VCaP (cell line): ENCODE measurements at regions not wholly inside any gene's neighbourhood (a gene's known extent, or its start where the extent isn't known, plus 50 kb on each side); places are given as distances from the start of the nearest gene placed in this dataset.

Experiments used
- H3K27ac ChIP-seq: fragments of 450-650 bp; 2 replicates; pipeline ENCODE4 v1.5.1; 2017
- TF ChIP-seq, protein P1 (sequence below): fragments of 450-650 bp; conservative IDR thresholded peaks from 2 replicates; pipeline ENCODE4 v1.5.1; 2017; ENCODE audit warnings: mild to moderate bottlenecking, moderate library complexity

DNA sequence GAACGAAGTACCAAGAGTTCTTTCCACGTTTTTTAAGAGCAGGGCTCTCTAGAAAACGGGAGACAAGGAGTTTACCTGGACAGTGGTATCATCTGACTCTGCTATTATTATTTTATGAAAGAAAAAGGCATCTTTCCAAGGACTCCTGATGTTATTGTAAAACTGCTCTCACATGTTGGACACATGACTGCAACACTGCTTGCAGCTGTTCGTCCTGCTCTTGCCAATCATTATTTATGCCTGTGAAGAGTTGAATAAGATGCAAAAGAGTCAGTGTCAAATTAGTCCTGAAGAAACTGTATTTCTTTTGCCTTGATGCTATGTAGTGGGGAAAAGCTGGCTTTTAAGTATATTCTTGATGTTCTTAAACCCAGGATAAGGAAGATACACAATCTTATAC is 284.5 kb upstream of the PTGER4 start:
- TF ChIP-seq, protein P1, sequence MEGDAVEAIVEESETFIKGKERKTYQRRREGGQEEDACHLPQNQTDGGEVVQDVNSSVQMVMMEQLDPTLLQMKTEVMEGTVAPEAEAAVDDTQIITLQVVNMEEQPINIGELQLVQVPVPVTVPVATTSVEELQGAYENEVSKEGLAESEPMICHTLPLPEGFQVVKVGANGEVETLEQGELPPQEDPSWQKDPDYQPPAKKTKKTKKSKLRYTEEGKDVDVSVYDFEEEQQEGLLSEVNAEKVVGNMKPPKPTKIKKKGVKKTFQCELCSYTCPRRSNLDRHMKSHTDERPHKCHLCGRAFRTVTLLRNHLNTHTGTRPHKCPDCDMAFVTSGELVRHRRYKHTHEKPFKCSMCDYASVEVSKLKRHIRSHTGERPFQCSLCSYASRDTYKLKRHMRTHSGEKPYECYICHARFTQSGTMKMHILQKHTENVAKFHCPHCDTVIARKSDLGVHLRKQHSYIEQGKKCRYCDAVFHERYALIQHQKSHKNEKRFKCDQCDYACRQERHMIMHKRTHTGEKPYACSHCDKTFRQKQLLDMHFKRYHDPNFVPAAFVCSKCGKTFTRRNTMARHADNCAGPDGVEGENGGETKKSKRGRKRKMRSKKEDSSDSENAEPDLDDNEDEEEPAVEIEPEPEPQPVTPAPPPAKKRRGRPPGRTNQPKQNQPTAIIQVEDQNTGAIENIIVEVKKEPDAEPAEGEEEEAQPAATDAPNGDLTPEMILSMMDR: no peak
- H3K27ac ChIP-seq: no peak overlapping the region

DNA sequence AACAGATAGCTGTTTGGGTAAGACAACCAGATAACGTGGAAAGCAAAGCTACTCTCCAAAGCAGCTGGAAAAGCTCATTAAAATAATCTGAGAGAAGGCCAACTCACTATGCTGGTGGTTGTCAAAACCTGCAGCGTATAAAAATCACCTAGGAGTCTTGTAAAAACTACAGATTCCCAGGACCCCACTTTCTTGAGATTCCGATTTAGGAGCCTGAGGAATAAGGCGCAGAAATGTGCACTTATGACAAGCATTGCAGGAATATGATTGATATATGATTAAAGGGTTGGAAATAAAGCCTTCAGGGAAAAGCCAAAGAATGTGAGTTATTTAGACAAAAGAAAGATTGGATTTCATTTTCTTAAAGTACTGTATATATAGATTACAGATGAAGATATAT is 285.0 kb upstream of the PTGER4 start:
- no peak overlapping the region for H3K27ac ChIP-seq
- TF ChIP-seq, protein P1: no peak

DNA sequence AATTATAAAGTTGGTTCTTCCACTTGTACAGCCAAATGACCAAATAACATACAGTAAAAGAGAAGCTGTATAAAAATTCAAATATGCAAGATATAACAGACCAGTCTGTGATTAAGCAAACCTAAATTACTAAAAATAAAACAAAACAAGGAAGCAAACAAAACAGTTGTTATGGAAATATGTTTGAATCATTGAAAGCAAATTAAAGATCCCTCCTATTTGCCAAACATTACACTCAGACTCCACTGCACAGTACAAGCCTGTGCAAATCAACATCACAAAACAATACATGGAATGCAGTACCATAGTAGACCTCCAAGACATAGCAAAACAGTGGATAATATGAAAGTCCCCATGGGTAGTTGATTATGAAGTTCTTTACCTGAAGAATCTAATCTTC is 288.1 kb upstream of the PTGER4 start:
- no peak overlapping the region for H3K27ac ChIP-seq
- TF ChIP-seq, protein P1: no peak

DNA sequence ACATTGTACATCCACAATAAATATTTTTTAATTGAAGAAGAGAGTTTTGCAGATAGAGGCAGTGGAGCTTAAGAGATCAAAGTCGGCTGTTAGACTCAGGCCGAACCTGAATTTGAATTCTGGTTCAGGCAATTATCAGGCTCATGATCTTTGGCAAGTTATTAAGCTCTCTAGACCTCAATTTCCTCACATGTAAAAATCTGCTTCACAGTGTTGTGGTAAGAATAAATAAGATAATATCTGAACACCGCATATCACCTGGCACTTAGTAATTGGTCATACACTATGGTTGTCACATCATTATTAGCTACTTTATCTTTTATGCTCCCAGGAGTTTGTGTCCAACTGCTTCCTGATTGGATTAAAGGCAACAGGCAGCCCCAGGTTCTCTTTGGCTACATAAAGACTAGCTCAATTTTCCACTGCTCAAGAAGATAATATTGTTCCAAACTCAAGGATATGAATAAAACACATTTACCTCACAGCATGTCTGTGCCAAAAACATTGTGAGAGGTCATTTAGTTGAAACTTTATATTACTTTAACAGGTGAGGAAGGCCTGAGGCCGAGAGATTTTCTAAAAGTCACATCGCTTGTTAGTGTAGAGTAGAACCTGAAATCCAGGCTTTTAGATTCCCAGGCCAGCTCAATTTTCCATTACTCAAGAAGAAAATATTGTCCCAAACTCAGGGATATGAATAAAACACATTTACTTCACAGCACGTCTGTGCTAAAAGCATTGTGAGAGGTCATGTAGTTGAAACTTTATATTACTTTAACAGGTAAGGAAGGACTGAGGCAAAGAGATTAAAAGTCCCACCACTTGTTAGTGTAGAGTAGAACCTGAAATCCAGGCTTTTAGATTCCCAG is 289.2 kb upstream of the PTGER4 start:
- TF ChIP-seq, protein P1: no peak
- H3K27ac ChIP-seq: no peak overlapping the region

DNA sequence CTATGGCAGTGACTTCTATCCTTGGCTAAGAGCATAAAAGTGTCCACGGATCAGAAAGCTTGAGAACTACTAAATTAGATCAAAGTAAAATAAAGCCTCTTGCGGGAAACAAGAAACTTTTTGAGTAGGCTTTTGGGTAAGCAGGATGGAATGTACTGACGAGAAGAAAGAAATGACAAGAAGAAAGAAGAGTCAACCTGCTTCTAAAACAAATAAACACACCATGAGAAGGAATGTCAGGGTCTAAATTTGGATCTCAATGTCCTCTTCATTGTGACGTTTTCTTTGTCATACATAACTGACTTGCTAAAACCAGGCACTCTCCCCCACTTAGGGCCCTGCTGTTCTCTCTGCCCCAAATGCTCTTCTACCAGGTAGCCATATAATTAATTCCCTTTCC is 290.1 kb upstream of the PTGER4 start:
- TF ChIP-seq, protein P1: no peak
- H3K27ac ChIP-seq: no peak overlapping the region

DNA sequence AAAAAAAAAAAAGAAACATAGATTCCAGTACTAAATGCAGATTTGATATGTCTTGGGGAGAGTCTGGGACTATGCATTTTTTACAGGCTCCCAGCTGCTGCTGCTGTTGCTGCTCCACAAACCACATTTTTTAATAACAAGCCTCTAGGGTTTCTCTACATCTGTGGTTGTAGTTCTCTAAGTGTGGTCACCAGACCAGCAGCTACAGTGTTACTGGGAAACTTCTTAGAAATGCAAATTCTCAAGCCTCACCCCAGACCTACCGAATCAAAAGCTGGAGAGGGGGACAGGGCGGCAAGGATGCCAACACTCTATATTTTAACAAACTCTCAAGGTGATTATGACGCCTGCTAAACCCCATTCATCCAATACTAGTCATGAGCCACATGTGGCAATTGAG is 293.4 kb upstream of the PTGER4 start:
- H3K27ac ChIP-seq: no peak overlapping the region
- TF ChIP-seq, protein P1: no peak

DNA sequence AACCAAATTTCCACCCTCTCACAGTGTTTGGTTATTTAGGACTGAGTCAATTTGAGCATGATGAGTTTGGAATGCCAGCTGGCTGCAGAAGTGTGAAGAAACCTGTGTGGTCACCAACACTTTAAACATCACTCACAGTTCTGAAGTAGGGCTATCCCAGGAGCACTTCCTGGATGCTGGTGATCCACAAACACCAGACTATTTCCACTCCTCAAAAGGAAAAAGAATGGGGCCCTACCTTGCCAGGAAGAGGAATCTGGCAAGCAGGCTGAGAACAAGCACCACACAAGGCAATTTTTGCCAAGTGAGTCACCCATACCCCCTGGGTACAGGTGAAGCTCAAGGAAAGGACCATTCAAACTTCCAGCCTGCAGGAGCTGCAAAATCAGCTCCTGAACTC is 294.2 kb upstream of the PTGER4 start:
- H3K27ac ChIP-seq: no peak overlapping the region
- TF ChIP-seq, protein P1: no peak
